Mesenchymal stem cell (in vitro differentiated cells and primary cell): ENCODE measurements at regions not wholly inside any gene's neighbourhood (a gene's known extent, or its start where the extent isn't known, plus 50 kb on each side); places are given as distances from the start of the nearest gene placed in this dataset.

Source experiments
- DNase-seq: peaks from one replicate; pipeline ENCODE4 v3.0.0-alpha.2; 2013
- H2AFZ ChIP-seq: one replicate; pipeline ENCODE4 v1.6.1; 2013; ENCODE audit warnings: low read depth, mild to moderate bottlenecking, control low read depth, inconsistent platforms, low read length, moderate library complexity
- H2AK5ac ChIP-seq: 2 replicates; pipeline ENCODE4 v1.6.1; 2013; ENCODE audit warnings: low read length, moderate library complexity, mild to moderate bottlenecking, inconsistent platforms; ENCODE audit not compliant: severe bottlenecking
- H2BK120ac ChIP-seq: one replicate; pipeline ENCODE4 v1.6.1; 2013; ENCODE audit warnings: low read depth, mild to moderate bottlenecking, inconsistent platforms, low read length, moderate library complexity
- H2BK12ac ChIP-seq, 2 experiments: one replicate each; pipeline ENCODE4 v1.6.1; 2013; ENCODE audit warnings: inconsistent platforms in 2 of 2, low read length in 2 of 2, mild to moderate bottlenecking in 2 of 2, moderate library complexity in 2 of 2, control low read depth in 1 of 2
- H2BK15ac ChIP-seq: one replicate; pipeline ENCODE4 v1.6.1; 2013; ENCODE audit warnings: mild to moderate bottlenecking, low read depth, inconsistent platforms; ENCODE audit not compliant: poor library complexity, severe bottlenecking
- H2BK5ac ChIP-seq: 2 replicates; pipeline ENCODE4 v1.6.1; 2013; ENCODE audit warnings: low read depth, mild to moderate bottlenecking, low read length, control low read depth, inconsistent platforms; ENCODE audit not compliant: poor library complexity, severe bottlenecking
- H3K14ac ChIP-seq, 2 experiments: one replicate each; pipeline ENCODE4 v1.6.1; 2013; ENCODE audit warnings: inconsistent platforms in 2 of 2, low read length in 2 of 2, control low read depth in 1 of 2, mild to moderate bottlenecking in 1 of 2, moderate library complexity in 1 of 2
- H3K18ac ChIP-seq, 2 experiments: one replicate each; pipeline ENCODE4 v1.6.1; 2013; ENCODE audit warnings: inconsistent platforms in 2 of 2, low read length in 2 of 2, control low read depth in 1 of 2, low read depth in 1 of 2, mild to moderate bottlenecking in 1 of 2
- H3K23ac ChIP-seq, 2 experiments: one replicate each; pipeline ENCODE4 v1.6.1; 2013; ENCODE audit warnings: inconsistent platforms in 2 of 2, low read length in 2 of 2, mild to moderate bottlenecking in 2 of 2, moderate library complexity in 2 of 2, control low read depth in 1 of 2
- H3K27ac ChIP-seq: 2 replicates; pipeline ENCODE4 v1.5.1; 2013; ENCODE audit warnings: mild to moderate bottlenecking, moderate library complexity, low read length, control low read depth, inconsistent platforms; ENCODE audit not compliant: poor library complexity, severe bottlenecking
- H3K27me3 ChIP-seq, 2 experiments: 2 replicates each; pipeline versions ENCODE4 v1.6.1 to v1.7.0; 2013; ENCODE audit warnings: low read length in 2 of 2, mild to moderate bottlenecking in 2 of 2, moderate library complexity in 2 of 2, control low read depth in 1 of 2, inconsistent platforms in 1 of 2; ENCODE audit not compliant: control insufficient read depth in 1 of 2, insufficient read depth in 1 of 2
- H3K36me3 ChIP-seq, 2 experiments: 2 replicates each; pipeline versions ENCODE4 v1.6.1 to v1.7.0; 2013; ENCODE audit warnings: low read length in 2 of 2, control low read depth in 1 of 2, inconsistent platforms in 1 of 2, low read depth in 1 of 2, mild to moderate bottlenecking in 1 of 2; ENCODE audit not compliant: insufficient read depth in 2 of 2, control insufficient read depth in 1 of 2
- H3K4ac ChIP-seq, 2 experiments: one replicate each; pipeline ENCODE4 v1.6.1; 2013; ENCODE audit warnings: inconsistent platforms in 2 of 2, low read length in 2 of 2, mild to moderate bottlenecking in 2 of 2, moderate library complexity in 2 of 2, control low read depth in 1 of 2, low read depth in 1 of 2
- H3K4me1 ChIP-seq: 2 replicates; pipeline ENCODE4 v1.6.1; 2013; ENCODE audit warnings: low read depth, low read length, control low read depth; ENCODE audit not compliant: control insufficient read depth, insufficient read depth
- H3K4me2 ChIP-seq: 2 replicates; pipeline ENCODE4 v1.6.1; 2013; ENCODE audit warnings: low read length, mild to moderate bottlenecking, inconsistent platforms; ENCODE audit not compliant: poor library complexity, severe bottlenecking
- H3K4me3 ChIP-seq, 2 experiments: 2 replicates each; pipeline versions ENCODE4 v1.5.1 to v1.7.0; 2013; ENCODE audit warnings: low read length in 2 of 2, mild to moderate bottlenecking in 2 of 2, control low read depth in 1 of 2, low read depth in 1 of 2; ENCODE audit not compliant: insufficient read depth in 1 of 2
- H3K79me1 ChIP-seq: replicated peaks from 2 replicates; pipeline ENCODE4 v1.6.1; 2013; ENCODE audit warnings: mild to moderate bottlenecking, control low read depth, low read length, inconsistent platforms; ENCODE audit not compliant: poor library complexity, severe bottlenecking
- H3K9ac ChIP-seq: 2 replicates; pipeline ENCODE4 v1.7.0; 2013; ENCODE audit warnings: mild to moderate bottlenecking, low read length, moderate library complexity
- H3K9me3 ChIP-seq: 2 replicates; pipeline ENCODE4 v1.7.0; 2013; ENCODE audit warnings: mild to moderate bottlenecking, low read length; ENCODE audit not compliant: control insufficient read depth
- H4K8ac ChIP-seq: one replicate; pipeline ENCODE4 v1.6.1; 2013; ENCODE audit warnings: inconsistent platforms, mild to moderate bottlenecking, low read length, moderate library complexity
- H4K91ac ChIP-seq: one replicate; pipeline ENCODE4 v1.6.1; 2013; ENCODE audit warnings: mild to moderate bottlenecking, low read length, inconsistent platforms
- WGBS: methylation state at CpG from one replicate; pipeline ENCODE4 v1.1.7; 2013; ENCODE audit warnings: mixed read lengths; 5-methylcytosine and 5-hydroxymethylcytosine counted together

DNA sequence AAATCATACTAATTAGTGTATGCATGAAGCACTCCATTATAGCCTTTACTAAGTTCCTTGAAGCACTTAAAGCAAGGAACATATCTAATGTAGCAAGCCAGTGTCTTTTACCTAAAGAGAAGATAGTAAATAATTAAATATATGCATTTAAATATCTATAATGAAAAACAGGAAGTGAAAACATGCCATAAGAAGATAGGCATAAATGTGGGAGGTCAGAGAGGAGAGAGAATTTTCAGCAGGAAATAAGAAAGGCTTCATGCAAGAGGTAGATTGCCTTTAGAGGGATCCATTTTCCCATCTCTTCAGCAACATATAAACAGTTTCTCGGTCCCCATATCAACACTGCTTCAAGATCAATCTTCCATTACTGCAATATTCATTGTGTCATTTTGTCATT is 599.8 kb downstream of the FRK start:
- no peak overlapping the region for H2BK5ac ChIP-seq
- H3K23ac ChIP-seq = no peak overlapping the region
- H4K8ac ChIP-seq = no peak overlapping the region
- no peak overlapping the region for H3K4ac ChIP-seq
- no peak overlapping the region for H2AK5ac ChIP-seq
- H3K14ac ChIP-seq = no peak overlapping the region
- no peak overlapping the region for H3K27ac ChIP-seq
- no peaks in the 10 kb centered on the region for H3K36me3 ChIP-seq
- H3K18ac ChIP-seq = no peak overlapping the region
- H2AFZ ChIP-seq = no peak overlapping the region
- no peak overlapping the region for H3K9ac ChIP-seq
- H2BK120ac ChIP-seq = no peak overlapping the region
- no peaks in the 10 kb centered on the region for H3K9me3 ChIP-seq
- H2BK12ac ChIP-seq = no peak overlapping the region
- no peaks in the 10 kb centered on the region for H3K4me1 ChIP-seq
- no peak overlapping the region for H3K4me3 ChIP-seq
- no peak overlapping the region for H4K91ac ChIP-seq
- no peaks in the 10 kb centered on the region for H3K27me3 ChIP-seq
- DNase-seq = no peak
- H2BK15ac ChIP-seq = no peak overlapping the region
- no CpG with 5 or more reads among the region's 1 CpG for WGBS
- H3K79me1 ChIP-seq = no peaks in the 10 kb centered on the region
- no peak overlapping the region for H3K4me2 ChIP-seq

DNA sequence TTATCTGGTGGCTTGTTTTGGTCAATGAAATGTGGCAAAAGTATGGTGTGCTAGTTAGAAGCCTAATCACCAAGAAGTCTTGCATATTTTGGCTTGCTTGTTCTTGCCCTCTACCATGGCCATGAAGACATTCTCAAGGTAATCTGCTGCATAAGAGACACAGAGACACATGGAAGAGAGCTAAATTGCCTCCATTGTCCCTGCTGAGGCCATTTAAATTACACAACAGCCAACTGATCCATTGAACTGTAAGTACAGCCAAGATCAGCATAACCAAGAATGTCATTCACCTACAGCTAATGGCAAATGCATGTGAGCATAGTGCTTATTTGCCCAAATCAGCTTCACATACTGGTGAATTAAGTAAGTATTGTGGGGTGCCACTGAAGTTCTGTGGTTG is 603.8 kb downstream of the FRK start:
- Histone ChIP-seq H3K9ac (no peak overlapping the region), H3K9me3 (no peaks in the 10 kb centered on the region), H2BK120ac (no peak overlapping the region), H3K27me3 (no peaks in the 10 kb centered on the region), H3K18ac (no peak overlapping the region), H4K8ac (no peak overlapping the region), H3K36me3 (no peaks in the 10 kb centered on the region), H2BK5ac (no peak overlapping the region), H2BK15ac (no peak overlapping the region), H3K4me1 (no peaks in the 10 kb centered on the region), H2BK12ac (no peak overlapping the region), H3K14ac (no peak overlapping the region), H3K4me2 (no peak overlapping the region), H3K4me3 (no peak overlapping the region), H2AFZ (no peak overlapping the region), H3K79me1 (no peaks in the 10 kb centered on the region), H2AK5ac (no peak overlapping the region), H4K91ac (no peak overlapping the region), H3K27ac (no peak overlapping the region), H3K4ac (no peak overlapping the region), H3K23ac (no peak overlapping the region)
- DNase-seq = no peak

DNA sequence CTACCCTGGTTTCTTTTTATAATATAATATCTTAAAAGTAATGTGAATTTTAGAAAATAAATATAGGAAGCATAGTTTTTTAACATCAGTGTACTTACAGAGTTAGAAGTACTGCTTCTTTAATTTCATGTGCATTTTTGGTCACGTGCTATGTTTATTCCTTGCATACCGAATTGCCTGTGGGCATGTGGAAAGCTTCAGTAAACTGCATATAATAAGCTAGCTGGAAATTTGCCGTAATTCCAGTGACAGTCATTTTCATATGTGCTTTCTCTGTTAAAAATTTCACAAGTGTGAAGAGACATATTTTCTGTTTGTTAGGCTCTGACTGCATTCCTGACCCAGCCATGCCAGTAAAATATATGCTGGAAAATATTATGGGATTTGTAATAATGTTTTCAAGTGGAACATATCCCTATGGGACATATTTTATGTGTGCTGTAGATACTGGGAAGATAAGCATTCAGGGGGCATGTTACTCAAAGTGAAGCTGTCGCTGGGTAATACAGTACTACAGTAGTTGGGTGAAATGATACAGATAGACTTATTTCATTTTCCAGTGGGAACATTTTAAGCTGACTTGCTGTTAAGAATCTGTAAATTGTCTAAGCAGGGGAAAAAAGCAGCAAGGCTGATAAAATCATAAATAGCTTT is 616.7 kb downstream of the FRK start:
- Histone ChIP-seq H3K36me3 (no peaks in the 10 kb centered on the region), H4K91ac (no peak overlapping the region), H4K8ac (no peak overlapping the region), H3K4ac (no peak overlapping the region), H3K79me1 (no peaks in the 10 kb centered on the region), H2AK5ac (no peak overlapping the region), H2AFZ (no peak overlapping the region), H3K4me1 (no peaks in the 10 kb centered on the region), H3K23ac (no peak overlapping the region), H2BK120ac (no peak overlapping the region), H3K27ac (no peak overlapping the region), H3K18ac (no peak overlapping the region), H2BK5ac (no peak overlapping the region), H2BK15ac (no peak overlapping the region), H3K4me3 (no peak overlapping the region), H3K9me3 (peaks cover 3% of the 10 kb centered on the region), H3K27me3 (no peaks in the 10 kb centered on the region), H3K9ac (no peak overlapping the region), H3K14ac (no peak overlapping the region), H3K4me2 (no peak overlapping the region), H2BK12ac (no peak overlapping the region)
- DNase-seq = no peak
- 92% methylated on average over 4 of the region's 4 CpGs for WGBS

DNA sequence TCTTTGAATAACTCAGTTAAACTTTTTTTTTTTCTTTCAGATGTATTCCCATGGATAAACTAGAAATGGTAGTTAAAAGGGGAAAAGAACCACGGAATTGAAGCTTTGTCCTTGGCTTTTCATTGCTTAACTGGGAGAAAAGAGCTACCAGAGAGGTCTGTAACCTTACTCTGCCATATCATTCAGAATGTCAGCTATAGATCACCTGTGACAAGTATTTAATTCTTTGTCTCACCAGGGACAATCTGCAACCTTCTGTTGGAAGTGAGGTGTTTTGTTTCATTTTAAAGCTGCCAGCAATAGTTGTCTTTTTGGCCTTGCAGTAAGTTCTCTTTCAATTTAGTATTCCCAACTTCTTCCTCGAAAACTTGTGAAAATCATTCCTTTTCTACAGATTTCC is 618.4 kb downstream of the FRK start:
- Histone ChIP-seq H3K9ac (no peak overlapping the region), H4K91ac (no peak overlapping the region), H2BK12ac (no peak overlapping the region), H2AFZ (no peak overlapping the region), H3K14ac (no peak overlapping the region), H4K8ac (no peak overlapping the region), H3K4ac (no peak overlapping the region), H3K79me1 (no peaks in the 10 kb centered on the region), H3K9me3 (peaks cover 3% of the 10 kb centered on the region), H2BK15ac (no peak overlapping the region), H3K18ac (no peak overlapping the region), H3K27ac (no peak overlapping the region), H3K4me1 (no peaks in the 10 kb centered on the region), H3K36me3 (no peaks in the 10 kb centered on the region), H3K27me3 (no peaks in the 10 kb centered on the region), H2BK120ac (no peak overlapping the region), H2AK5ac (no peak overlapping the region), H3K4me2 (no peak overlapping the region), H2BK5ac (no peak overlapping the region), H3K4me3 (no peak overlapping the region), H3K23ac (no peak overlapping the region)
- DNase-seq = no peak
- WGBS = 55% methylated on average over 1 of the region's 2 CpGs
